ENCODE measurements at regions not wholly inside any gene's neighbourhood (a gene's known extent, or its start where the extent isn't known, plus 50 kb on each side); places are given as distances from the start of the nearest gene placed in this dataset.
"Not testable (repeated sequence)": the region's sequence is repeated elsewhere in the genome, so short reads cannot be mapped to it uniquely, and the experiment has no call there.

GRCh38 chr17:21470422-21470821 lies 94.3 kb downstream of the KCNJ12 start:
- DNase-seq (ENCODE audit: low spot score); in situ Hi-C loops (cut with MboI; ENCODE audit: low sequenced_read_pairs, unreplicated experiment): not testable (repeated sequence)

DNA sequence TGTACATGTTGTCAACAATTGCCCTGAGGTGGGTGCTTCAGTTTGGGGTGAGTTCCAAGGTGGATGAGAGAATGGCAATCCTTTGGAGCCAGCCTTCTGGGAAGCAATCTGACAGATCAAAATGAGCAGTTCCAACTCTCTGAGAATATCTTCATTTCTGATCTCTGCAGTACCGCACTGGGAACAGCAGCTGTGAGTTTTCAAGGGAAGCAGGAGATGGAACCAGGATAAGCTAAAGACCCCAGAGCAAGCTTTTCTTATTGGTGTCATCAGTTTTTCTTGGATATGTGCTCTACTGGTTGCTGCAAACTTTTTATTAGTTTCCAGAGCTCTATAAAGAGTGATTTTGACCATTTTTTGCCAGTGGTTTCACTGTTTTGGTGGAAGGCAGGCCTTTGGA lies 94.7 kb downstream of the KCNJ12 start:
- in situ Hi-C loops (cut with MboI; ENCODE audit: low sequenced_read_pairs, unreplicated experiment): no loop called here
- TF ChIP-seq, protein P1, sequence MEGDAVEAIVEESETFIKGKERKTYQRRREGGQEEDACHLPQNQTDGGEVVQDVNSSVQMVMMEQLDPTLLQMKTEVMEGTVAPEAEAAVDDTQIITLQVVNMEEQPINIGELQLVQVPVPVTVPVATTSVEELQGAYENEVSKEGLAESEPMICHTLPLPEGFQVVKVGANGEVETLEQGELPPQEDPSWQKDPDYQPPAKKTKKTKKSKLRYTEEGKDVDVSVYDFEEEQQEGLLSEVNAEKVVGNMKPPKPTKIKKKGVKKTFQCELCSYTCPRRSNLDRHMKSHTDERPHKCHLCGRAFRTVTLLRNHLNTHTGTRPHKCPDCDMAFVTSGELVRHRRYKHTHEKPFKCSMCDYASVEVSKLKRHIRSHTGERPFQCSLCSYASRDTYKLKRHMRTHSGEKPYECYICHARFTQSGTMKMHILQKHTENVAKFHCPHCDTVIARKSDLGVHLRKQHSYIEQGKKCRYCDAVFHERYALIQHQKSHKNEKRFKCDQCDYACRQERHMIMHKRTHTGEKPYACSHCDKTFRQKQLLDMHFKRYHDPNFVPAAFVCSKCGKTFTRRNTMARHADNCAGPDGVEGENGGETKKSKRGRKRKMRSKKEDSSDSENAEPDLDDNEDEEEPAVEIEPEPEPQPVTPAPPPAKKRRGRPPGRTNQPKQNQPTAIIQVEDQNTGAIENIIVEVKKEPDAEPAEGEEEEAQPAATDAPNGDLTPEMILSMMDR (IDR thresholded peaks at IDR 0.05; ENCODE audit: borderline replicate concordance, control extremely low read depth, extremely low read depth, insufficient read depth, missing control alignments): no peak
- DNase-seq (ENCODE audit: low spot score): no peak

DNA sequence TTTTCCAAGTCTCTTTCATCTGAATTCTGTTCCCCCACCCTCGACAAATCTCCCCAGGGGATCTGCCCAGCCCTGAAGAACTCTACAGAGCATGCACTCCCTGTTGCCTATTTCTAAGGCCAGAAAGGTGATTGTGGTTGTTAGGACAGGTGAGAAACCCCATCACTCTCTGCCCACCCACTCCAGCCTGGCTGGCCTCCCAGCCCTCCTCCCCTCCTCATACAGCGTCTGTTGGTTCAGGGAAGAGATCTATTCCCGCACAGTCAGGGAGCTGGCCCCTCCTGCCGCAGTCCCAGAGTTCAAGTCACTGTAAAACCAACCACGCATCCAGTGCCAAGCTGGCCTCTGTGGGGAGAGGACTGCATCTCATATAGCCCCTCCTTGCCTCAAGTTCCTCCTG lies 98.7 kb downstream of the KCNJ12 start:
- TF ChIP-seq, protein P1 (IDR thresholded peaks at IDR 0.05; ENCODE audit: borderline replicate concordance, control extremely low read depth, extremely low read depth, insufficient read depth, missing control alignments): no peak
- no peak for DNase-seq (ENCODE audit: low spot score)
- in situ Hi-C loops (cut with MboI; ENCODE audit: low sequenced_read_pairs, unreplicated experiment): no loop called here

DNA sequence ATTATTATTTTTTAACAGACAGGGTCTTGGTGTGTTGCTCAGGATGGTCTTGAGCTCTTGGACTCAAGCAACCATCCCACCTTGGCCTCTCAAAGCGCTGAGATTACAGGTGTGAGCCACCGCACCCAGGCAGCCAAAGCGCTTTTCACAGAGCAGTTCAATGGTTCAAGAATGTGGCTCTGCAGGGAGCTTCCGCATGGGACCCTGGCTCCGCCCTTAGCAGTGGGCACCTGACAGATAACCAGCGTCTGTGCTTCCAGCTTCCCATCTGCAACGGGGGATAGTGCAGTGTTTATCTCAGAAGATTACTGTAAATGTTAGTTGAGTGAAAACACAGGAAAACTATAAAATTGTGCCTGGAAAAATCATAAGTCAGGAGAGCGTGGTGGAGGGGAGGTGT lies 99.4 kb downstream of the KCNJ12 start:
- in situ Hi-C loops (cut with MboI; ENCODE audit: low sequenced_read_pairs, unreplicated experiment): no loop called here
- TF ChIP-seq, protein P1 (IDR thresholded peaks at IDR 0.05; ENCODE audit: borderline replicate concordance, control extremely low read depth, extremely low read depth, insufficient read depth, missing control alignments): no peak
- no peak for DNase-seq (ENCODE audit: low spot score)

DNA sequence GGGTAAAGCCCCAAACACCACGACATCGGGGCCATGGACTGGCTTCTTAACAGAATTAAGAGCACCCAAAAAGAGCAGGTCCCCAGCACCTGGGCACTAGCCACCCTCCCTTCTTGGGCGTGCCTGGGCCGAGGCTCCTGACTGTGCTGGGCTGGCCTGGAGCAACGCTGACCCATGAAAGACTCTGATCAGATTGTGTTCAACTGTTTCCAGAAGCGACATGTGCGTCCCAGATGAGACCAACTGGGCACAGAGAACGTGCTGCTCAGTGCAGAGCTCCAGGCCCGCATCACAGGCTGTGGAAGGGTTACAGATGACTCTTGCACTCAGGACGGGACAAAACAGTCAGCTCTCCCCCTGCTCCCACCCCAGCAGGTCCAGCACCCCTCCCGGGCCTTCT lies 100.7 kb downstream of the KCNJ12 start:
- no peak for DNase-seq (ENCODE audit: low spot score)
- in situ Hi-C loops (cut with MboI; ENCODE audit: low sequenced_read_pairs, unreplicated experiment): no loop called here
- TF ChIP-seq, protein P1 (IDR thresholded peaks at IDR 0.05; ENCODE audit: borderline replicate concordance, control extremely low read depth, extremely low read depth, insufficient read depth, missing control alignments): no peak

GRCh38 chr17:21482189-21482865 lies 106.2 kb downstream of the KCNJ12 start:
- in situ Hi-C loops (cut with MboI; ENCODE audit: low sequenced_read_pairs, unreplicated experiment): no loop called here
- TF ChIP-seq, protein P1 (IDR thresholded peaks at IDR 0.05; ENCODE audit: borderline replicate concordance, control extremely low read depth, extremely low read depth, insufficient read depth, missing control alignments): no peak
- DNase-seq (ENCODE audit: low spot score): no peak

GRCh38 chr17:21488043-21488442 lies 111.9 kb downstream of the KCNJ12 start:
- DNase-seq (ENCODE audit: low spot score); in situ Hi-C loops (cut with MboI; ENCODE audit: low sequenced_read_pairs, unreplicated experiment): not testable (repeated sequence)

- DNase-seq (ENCODE audit: low spot score): no peak
- TF ChIP-seq, protein P1 (IDR thresholded peaks at IDR 0.05; ENCODE audit: borderline replicate concordance, control extremely low read depth, extremely low read depth, insufficient read depth, missing control alignments): no peak
- in situ Hi-C loops (cut with MboI; ENCODE audit: low sequenced_read_pairs, unreplicated experiment): no loop called here
These were observed 117.8 kb downstream of the KCNJ12 start for GRCh38 chr17:21493993-21494392.
